NCI-H146 treated with DMSO at 0.1 percent for 48 hours (cell line): ENCODE measurements at regions not wholly inside any gene's neighbourhood (a gene's known extent, or its start where the extent isn't known, plus 50 kb on each side); places are given as distances from the start of the nearest gene placed in this dataset.
"Not testable (repeated sequence)": the region's sequence is repeated elsewhere in the genome, so short reads cannot be mapped to it uniquely, and the experiment has no call there.

Experiments used
- DNase-seq: peaks from one replicate; lab custom pipeline; 2025; ENCODE audit not compliant: unreplicated experiment; lab: John Stamatoyannopoulos, UW

DNA sequence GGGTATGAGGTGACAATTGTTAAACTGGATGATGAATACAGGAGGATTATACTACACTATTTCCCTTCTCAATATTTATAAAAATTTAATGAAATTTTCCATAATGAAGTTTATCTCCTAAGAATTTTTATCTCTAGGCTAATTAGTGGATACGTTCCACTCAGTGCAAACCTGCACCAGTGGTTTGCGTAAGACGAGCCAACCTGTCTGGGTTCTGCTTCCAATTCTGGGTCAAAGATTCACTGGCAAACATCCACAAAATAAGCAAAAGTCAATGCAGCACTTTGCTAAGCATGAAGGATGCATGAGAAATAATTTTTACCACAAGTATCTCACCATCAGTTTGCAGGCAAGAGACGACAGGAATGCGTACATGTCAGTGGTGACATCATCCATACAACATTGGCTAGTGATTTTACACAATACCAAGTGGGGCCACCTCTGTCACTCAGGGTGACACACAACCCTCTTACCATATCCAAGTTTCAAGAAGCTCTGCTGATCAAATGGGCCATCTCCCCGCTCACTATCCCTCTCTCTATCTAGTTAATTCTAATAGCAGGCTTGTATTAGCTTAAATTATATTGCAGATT is 51.7 kb downstream of the FAM50B start:
- DNase-seq = no peak

DNA sequence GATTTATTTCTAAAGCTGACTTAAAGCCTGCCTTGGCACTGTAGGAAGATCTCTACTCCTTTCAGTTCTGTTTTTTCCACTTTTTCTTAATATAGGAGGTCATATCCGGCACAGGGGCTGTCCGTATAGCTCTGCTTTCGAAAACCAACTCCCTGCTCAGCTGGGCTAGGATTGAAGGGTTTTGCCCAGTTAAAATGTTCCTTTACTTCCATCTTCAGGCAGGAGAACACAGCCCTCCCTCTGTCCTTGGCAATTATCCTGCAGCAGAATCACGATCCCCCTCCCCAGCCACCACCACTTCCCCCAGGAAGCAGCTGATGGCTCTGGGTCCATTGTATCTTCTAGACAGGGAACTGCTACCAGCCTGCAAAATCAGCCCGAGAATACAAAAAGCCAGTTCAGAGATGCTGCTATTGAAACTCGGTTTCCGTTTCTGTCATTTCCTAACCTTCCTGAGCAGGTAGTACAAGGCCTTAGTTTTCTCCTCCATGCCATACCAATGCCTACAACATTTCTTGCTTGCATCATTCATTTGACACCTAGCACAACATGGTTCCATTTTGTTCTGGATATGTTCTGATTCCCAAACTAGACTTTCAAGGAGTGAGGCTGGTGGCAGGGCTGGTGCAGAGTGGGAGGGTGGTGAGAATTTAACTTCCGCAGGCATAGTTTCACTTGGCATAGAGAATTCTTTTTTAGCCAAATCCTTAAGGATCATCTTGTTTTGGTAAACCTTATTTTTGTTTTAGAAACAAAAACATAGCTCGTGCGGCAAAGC is 53.9 kb downstream of the FAM50B start:
- no peak for DNase-seq

DNA sequence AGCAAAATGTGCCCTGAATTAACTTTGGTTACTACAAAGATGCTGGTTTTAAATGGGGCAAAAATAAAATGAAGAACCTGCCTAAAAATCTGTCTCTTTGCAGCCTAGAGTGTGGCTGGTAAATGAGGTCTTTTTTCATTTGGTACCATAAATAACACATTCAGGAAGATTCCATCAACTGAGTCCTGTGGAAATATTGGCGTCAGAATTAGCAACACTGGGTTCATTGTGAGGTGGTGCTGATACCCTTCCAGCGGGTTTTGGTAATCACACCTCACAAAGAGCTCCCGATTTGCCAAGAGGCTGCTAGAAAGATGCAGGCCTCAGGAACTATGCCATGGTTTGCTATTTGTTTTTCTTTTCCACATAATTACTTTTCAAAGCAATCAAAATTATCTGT is 55.3 kb downstream of the FAM50B start:
- no peak for DNase-seq

DNA sequence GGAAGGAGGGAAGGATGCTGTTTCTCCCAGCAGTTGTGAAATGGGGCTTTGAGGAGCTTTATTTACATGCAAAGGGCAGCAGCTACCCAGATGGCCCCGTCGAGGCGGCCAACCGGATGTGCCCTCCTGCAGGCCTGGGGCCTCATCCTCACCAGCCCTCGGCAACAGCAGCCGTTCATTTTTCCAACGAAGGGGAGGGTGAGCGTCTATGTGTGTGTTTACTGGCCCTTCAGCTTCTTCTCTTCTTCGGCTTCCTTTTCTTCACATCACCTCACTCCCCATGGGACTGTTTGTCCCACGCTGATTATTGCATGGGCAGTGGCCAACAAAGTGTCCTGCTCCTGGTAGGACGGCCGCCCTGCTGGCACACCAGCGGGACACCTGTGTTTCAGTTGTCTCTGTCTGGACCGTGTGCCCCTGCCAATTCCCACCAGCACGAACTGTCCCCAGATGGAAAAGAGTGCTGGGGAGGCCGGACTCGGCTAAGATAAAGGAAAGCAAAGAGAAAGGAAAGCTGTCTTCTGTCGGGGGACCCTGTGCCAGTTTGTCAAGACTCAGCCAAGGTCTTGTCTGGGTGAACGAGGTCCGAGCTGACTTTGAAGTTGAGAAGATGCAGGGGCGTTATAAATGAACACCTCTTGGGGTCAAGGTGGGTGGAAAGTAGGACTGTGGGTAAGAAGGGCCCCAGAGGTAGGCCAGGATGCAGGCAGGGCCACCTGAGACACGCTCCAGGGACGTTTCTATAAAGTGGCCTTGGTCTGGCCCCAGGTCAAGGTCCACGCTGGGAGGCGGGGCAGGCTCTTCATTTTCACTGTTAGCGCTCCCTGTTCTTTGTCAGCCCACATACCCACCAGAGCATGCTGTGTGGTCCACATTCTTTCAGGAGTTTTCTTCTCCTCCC is 57.0 kb downstream of the FAM50B start:
- DNase-seq = no peak

DNA sequence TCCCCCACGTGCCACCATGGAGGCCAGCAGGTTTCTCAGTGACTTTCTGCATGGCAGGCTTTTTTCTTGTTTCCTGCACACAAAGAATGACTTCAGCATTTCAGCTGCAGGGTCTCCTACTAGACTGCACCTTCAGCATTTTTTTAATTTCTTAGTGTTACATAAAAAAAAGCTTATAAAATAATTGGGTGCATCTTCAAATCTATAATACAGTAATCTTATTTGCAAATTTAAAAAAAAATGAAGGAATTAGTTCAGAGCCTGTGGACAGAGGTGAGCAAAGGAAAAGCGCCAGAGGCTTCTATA is 57.6 kb downstream of the FAM50B start:
- DNase-seq = no peak

DNA sequence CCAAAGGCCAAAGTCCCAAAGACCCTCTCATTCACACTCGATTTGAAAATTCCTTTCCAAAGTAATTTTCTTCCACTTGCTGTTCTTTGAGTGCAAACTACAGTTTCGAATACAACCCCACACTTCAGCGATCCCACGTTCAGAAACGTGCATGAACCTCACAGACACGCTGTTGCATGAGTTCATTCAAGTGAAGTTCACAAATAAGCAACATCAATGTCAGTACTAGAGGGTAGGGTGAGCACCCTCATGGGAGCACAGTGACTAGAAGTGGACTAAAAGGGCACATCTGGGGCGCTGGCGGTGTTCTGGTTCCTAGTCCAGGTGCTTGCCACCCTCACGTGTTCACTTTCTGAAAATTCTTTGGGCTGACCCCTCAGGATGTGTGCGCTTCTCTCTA is 59.0 kb downstream of the FAM50B start:
- DNase-seq = no peak

DNA sequence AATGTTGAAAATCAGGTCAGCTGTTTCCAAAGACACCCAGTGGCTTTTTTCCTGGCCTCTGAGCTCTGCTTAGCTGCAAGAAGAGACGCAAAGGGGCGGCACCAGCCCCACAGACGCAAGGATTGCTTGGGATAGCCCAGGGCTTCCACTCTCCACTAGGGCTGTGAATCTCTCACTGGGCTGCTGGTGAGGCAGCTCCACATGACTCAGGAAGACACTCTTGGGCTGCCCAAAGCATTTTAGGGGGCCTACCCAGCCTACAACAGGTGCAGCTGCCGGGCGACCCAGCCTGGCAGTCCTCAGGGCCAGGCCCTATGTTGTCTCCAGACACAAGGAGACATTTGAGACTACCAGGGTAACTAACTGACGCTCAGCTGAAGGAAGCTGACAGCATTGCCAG is 59.8 kb downstream of the FAM50B start:
- DNase-seq = no peak

DNA sequence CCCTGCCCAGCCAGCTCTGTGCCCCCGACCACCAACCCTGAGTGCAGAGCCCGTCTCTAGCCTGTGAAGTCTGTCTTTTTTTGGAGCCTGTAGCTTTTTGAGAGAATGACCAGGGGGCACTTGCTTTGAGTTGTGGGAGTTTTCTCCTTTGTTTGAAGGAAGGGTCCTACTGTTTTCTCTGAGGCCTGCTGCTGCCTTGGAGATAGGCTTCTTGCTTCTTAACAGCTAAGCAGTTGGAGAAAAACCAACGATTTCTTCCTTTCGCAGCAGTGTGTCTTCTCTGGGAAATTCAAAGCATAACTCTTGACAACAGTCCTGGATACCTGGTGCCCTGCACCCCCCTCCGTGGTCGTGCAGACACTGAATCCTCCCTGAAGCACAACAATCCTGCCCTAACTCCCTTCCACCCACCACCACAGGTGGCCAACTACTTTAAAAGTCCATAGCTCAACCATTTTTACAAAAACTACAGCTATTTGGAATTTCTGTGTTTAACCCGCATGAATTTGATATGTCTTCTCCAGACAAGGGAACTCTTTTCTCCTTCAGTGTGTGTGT is 61.0 kb downstream of the FAM50B start:
- DNase-seq = no peak

DNA sequence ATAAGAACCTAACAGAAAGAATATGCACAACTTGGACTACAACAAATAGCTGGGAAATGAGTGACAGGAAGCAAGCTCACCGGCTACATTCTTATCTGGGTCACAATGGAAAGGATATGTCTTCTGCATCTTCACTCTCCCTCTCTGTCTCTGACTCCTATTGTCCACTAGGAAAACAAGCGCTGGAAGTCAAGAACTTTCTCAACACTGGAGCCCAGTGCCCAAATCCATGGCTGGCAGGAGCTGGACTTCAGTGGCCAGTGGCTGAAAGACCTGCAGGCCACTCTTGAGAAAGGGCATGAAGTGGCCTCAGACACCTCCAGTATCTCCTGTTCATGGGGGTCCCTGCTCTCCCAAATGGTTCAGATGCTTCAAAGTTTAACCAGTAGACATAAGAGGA is 62.0 kb downstream of the FAM50B start:
- no peak for DNase-seq

DNA sequence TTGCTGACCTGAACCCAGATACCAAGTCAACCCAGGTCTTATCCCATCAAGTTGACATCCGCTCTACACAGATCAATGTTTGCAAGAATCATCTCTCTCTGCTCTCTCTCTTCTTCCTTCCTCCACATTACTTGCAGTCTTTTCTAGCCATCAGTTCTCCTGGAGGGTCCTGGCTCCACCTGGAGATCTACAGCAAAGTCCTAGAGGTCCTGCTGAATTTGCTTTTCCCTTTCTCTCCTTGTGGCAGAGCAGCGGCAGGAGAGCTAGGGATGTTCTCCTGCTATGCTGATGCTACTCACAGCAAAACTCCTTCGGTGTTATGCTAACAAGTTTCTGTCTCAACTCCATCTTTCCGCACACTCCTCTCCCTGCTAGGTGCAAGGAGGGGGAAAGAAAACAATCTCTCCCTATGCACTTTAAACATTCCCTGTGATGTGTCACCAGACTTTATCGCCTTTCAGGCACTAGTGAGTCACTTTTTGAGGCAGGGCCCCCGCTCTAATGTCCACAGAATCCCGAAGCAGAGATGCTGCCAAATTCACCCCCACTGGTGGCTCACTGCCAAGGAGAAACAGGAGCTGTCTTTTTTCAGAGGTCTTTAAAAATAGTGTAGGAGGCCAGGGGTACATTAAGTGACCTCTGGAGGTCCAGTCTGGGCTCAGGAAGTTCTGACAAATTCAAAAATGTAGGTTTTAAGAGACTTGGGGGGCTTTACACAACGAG is 62.6 kb downstream of the FAM50B start:
- no peak for DNase-seq

DNA sequence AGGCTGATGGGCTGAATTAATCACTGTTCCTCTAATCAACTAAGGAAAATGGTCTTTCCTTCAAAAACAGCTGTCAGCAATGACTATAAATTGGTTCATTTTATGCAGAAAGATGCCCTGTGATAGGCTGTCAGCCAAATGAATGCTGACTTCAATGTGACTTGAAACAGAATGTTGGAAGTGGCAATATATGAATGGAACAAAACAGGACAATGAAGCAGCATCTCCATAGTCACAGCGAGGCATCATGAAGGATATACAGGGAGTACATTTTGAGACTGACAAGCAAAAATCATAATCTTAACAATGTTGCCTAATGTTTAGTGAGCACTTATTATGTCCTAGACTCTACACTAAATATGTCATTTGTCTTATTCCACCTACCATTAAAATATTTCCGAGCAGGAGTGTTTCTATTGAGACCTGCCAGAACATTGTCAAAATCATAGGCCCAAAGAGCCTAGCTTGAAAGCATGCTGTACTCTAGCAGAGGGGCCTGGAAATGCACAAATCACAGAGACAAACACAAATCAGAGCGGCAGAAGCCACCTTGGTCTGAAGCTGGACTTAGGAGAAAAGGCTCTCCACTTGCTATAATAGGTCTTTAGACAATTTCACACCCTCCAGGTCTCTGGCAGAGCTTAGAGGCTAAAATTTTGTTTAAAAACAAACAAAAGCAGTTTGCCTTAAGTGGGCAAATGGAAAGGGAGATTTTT is 63.3 kb downstream of the FAM50B start:
- no peak for DNase-seq

DNA sequence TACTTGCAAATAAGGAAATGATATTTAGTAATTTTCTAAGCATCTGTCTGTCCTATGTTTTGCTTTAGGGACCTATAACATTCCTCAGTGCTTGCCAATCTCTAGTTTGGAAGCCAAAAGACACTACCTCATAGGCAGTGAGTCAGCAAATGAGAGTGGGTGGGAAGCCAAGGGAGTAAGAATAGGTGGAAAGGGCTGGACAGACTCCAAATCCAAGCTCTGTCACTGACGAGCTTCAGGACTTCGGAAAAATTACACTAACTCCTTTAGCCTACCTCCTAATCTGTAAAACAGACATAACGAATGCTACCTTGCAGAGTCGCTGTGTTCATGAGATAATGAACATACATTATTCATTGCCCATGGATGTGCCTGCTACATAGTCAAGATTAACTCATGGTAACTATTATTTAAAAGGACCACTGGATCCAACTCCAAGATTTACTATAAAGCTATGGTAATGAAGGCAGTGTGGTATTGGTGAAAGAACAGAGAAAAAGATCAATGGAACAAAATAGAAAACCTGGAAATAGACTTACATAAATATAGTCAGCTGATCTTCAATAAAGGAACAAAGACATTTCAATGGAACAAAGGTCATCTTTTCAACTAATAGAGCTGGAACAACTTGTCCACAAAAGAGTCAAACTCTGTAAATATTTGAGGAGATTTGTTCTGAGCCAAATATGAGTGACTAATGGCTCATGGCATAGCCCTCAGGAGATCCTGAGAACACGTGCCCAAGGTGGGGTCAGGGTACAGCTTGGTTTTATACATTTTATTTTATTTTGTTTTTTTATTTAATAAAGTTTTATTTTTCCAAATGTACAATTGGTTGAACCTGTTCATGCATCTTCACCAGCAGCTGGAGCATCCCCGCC is 64.1 kb downstream of the FAM50B start:
- DNase-seq = peak; percentile 49

DNA sequence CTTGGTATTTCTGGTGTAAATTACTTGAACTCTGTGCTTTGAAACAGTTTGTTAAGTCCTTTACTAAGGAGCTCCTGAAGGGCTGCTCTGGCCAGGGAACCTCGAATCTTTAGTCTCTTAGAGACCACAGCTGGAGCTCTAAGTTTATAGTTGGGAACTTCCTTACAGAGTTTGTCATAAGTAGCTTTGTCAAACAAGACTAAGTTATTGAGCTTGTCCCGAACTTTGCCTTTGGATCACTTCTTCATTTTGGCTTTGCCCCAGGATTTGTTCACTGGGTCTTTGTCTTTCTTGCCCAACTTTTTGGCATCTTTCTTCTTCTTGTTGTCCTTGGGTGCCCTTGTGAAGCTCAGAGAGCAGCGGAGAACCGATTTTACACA is 64.8 kb downstream of the FAM50B start:
- DNase-seq = no peak

DNA sequence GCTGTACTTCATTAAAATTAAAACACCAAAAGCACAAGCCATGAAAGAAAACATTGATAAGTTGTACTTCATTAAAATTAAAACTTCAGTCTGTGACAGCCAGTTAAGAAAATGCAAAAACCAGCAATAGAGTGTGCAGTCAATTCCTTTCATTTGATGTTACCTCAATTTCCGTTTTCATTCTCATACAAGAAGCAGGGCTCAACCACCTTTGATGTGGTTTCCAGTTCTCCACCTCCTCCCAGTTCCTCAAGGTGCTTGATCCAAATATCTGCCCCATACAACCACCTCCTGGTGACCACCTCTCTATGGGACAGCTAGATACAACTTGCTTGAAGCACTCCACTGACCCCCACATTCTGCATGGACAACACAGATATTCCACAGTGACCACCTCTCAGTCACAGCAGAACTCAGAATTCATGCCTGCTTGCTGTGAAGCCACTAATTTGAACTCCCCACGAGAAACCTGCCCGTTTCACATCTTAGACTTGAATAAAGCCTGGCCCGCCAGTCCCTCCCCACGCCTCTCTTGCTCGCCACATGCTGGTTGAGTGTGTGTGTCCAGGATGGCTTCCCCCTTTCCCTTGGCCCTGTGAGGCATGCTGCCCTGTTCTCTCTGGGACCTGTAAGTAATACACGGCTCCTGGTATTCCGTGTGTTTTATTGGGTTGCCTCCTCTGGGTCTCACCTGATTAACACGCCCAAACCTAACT is 66.1 kb downstream of the FAM50B start:
- DNase-seq = no peak

DNA sequence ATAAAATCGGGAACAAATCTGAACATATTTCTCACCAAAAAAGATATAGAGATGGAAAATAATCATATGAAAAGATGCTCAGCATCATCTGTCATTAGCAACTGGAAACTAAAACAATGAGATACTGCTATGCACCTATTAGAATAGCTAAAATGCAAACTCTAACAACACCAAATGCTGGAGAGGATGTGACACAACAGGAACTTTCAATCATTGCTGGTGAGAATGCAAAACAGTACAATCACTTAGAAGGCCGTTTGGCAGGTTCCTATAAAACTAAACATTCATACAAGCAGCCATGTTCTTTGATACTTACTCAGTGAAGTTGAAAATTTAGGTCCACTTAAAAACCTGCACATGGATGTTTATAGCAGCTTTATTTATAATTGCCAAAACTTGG is 67.0 kb downstream of the FAM50B start:
- DNase-seq = no peak

DNA sequence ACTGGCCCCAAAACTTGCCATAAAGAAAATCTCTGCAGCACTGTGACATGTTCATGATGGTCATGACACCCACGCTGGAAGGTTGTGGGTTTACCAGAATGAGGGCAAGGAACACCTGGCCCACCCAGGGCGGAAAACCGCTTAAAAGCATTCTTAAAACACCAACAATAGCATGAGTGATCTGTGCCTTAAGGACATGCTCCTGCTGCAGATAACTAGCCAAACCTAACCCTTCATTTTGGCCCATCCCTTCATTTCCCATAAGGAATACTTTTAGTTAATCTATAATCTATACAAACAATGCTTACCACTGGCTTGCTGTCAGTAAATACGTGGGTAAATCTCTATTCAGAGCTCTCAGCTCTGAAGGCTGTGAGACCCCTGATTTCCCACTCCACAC is 67.6 kb downstream of the FAM50B start:
- not testable (repeated sequence) for DNase-seq

DNA sequence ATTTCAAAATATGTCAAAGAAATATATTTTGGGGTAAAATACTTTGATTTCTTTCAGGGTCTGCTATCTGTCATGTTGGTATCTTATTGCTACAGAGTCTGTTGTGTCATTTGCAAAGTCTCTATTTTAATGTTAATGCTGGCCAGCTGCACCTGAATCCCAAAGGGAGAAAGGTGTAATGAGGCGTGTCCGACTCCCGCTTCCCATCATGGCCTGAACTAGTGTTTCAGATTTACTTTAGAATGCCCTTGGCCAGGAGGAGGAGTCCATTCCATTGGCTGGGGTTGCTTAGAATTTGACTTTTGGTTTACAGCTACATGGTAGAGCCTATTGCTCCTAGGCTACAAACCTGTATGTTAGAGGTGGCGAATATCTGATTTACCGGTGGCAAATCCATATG is 69.3 kb downstream of the FAM50B start:
- DNase-seq = peak; percentile 3

DNA sequence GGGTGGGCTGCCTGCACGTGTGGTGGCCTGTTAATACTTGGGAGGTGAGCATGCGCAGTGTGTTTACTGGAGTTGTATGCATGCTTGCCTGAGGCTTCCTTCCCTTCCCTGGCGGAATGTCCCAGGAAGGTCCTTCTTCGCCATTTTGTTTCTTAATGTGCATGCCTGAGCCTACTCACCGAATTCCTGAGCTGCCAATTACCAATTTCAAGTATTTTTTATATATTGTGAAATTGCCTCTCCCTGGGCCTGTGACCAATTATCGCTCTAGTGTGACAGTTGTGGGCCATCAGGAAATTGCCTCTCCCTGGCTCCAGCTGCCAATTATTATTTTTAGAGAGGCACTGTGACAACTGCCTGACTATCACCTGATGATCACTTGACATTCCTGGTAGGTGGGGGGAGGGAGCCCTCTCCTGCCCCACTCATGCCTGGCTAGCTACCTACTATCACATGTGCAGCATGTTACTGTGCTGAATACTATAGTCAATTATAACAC is 70.0 kb downstream of the FAM50B start:
- DNase-seq = no peak

DNA sequence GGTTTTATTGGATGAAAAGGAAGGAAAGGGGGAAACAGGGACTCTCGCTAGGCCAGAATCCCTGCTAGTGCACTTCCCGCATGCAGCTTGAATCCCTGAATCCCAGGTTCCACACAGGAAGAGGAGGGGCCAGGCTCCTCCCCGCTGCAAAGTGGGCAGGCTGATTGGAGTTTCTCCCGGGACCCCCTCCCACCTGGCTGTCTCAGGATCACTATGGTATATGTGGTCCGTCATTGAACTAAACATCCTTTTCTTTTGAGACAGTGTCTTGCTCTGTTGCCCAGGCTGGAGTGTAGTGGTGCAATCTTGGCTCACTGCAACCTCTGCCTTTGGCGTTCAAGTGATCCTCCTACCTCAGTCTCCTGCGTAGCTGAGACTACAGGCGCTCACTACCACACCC is 70.7 kb downstream of the FAM50B start:
- no peak for DNase-seq
